HG03571 (cell line): ENCODE measurements at regions not wholly inside any gene's neighbourhood (a gene's known extent, or its start where the extent isn't known, plus 50 kb on each side); places are given as distances from the start of the nearest gene placed in this dataset.
"Not testable (repeated sequence)": the region's sequence is repeated elsewhere in the genome, so short reads cannot be mapped to it uniquely, and the experiment has no call there.

Experiments
- ATAC-seq: cut with Tn5 transposase; IDR thresholded peaks from one replicate; pipeline ENCODE4 v1.9.1; 2021; ENCODE audit not compliant: unreplicated experiment

DNA sequence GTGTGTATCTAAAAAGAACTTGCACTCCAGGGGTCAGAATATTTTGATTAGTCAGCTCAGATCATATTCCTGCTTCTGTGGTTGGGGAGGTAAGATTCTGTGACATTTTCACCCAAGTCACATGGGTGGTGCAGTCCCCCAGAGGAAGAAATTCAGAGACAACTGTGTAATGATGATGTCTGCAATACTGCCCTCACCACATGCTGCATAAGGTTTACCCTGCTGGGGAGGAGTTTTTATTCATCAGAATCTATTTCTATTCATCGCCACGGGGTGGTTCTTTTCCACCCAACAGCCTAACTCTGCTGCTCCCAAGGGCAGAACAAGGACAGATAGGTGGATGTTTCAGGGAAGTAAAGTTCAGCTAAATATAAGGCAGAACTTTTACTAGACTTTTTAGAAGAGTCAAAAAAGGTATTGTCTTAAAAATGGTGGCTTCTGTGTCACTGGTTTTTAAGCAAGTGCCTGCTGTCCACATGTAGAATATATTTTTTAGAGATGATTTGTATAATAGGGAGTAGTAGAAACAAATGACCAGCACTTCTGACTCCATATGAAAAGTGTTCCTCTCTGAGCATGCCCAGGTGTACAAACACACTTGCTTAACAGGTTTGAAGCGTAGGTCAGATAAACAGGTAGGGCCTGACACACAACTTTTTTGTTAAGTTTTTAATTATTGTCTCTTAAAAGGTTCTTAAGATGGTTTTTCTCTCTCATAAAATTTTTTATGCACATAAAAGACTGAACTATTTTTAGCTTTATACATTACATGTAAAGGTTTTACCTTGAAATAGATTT lies 352.7 kb downstream of the LRRC70 start:
- no peak for ATAC-seq

DNA sequence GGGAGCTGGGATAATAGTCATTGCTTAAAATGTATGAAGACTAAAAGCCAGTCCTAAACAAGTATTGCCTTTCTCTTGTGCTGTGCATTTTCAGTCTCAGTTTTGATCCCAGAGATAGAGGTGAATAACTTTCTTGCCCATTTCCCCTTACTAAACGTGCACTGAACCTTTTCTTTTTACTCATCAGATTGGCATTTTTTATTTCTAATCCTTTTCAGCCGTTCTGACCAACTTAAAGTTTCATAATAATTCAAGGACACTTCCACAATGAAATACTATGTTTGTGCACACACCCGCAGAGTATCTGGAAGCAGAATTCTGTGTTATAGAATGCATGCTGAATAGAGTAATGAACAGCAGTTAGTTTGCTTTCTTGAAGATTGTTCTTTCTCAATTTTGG lies 343.6 kb downstream of the LRRC70 start:
- no peak for ATAC-seq

DNA sequence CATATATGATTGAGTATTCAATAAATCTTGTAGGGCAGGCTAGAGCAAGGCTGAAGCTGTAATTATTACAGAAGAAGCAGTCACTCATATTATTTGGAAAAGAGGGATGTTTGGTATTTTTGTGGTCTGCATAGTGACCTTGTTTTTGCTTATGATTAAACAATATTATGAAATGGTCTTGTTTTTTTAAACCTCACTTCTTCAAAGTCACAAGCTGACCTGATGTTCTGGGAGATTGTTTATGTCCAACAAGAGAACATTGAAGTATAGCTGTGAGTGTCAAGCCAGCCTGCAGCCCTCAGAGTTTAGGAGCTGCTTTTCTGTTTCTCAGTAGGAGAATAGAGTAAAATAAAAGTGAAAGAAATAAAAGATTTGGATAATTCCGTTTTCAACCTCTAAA lies 342.2 kb downstream of the LRRC70 start:
- ATAC-seq, result no peak

DNA sequence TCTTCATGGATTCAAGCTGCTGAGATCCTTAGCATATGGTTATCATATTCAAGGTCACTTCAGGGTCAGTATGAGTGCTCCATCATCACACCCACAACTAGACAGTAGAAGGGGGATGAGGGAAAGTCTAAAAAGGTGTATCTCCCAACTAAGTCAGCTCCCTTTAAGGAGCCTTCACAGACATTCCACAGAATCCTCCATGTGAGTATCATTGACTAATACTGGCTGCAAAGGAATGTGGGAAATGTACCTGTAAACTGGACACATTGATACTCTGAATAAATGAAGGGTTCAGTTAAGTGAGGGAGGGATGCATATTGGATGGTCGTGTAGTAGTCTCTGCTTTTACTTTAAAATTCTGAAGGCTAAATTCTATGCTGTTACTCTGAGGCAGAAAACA lies 330.7 kb downstream of the LRRC70 start:
- no peak for ATAC-seq

DNA sequence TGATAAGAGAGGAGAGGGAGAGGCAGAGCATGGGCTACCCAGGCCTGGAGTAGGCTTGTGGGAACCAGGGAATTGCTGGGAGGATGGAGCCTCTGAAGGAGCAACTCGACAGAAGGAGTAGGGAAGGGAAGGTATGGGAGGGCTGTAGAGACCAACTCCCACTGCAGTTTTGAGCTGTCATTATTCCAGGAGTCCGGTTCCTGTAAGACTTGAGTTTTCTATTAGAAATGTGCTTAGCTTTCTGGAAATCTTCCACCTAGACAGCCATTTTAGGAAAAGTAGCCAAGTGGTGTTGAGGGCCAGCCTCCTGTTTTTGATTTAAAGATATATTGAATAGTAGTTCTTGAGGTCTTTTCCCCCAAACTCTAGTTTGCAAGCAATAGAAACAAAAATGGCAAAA lies 323.5 kb downstream of the LRRC70 start:
- ATAC-seq, result no peak

DNA sequence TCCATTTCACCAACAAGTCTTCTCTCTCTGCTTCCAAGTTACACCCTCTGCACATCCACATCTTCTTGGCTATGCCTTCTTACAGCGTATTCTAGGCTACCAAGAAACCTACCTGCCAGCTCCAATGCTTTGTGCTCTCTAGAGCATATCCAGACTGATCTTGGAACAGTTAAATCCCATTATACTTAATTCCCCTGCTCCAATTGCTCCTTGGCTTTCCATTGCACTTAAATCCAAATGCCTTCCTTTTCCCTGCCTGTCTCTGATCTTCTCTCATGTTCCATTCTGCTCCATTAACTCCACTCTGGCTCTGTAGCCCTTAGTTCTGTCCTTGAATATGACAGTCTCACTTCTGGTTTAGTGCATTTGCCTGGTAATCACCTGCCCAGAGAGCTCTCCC lies 322.4 kb downstream of the LRRC70 start:
- ATAC-seq, result no peak

DNA sequence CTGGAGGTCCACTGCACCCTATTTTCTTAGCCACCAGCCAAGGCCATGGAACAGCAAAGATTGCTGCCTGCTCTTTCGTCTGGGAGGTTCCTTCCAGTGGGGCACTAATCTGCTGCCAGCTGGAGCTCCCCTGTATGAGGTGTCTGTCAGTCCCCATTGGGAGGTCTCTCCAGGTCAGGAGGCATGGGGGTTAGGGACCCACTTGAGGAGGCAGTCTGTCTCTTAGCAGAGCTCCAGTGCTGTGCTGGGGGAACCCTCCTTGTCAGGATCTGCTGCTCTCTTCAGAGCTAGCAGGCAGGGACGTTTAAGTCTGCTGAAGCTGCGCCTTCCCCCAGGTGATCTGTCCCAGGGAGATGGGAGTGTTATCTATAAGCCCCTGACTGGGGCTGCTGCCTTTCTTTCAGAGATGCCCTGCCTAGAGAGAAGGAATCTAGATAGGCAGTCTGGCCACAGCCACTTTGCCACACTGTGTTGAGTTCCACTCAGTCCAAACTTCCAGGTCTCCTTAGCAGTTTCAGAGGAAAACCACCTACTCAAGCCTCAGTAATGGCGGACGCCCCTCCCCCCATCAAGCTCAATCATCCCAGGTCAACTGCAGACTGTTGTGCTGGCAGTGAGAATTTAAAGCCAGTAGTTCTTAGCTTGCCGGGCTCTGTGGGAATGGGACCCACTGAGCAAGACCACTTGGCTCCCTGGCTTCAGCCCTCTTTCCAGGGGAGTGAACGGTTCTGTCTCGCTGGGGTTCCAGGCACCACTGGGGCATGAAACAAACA lies 317.7 kb downstream of the LRRC70 start:
- no peak for ATAC-seq

DNA sequence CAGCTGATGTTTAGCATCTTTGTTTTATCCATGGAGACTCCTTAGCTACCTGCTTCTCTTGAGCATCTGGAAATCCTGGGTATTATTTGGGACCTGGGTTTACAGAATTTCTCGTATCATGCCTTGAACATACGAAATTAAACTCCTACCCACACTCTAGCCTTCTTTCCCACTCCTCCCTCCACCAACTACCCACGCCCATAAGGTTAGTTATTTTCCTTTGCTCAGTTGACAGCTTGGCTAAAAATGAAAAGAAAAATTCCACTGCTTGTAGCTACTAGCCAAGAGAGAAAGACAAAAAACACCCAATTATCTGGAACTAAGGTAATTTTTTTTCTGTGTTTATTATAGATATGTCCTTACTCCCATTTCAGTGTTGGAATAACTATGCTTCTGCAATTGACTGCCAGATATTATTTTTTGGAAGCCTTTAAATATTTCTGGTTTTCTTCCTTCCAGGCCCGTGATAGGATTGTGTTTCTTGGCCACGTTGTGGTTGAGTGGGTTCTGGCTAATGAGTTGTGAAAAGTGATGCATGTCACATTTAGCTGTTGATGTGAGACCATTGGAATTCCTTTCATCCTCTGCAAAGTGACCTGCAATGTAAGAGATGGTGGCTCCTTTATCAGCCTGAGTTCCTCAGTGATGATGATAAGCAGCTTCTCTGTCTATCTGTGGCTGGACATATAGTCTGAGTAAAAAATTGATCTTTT lies 308.1 kb downstream of the LRRC70 start:
- ATAC-seq, result no peak

DNA sequence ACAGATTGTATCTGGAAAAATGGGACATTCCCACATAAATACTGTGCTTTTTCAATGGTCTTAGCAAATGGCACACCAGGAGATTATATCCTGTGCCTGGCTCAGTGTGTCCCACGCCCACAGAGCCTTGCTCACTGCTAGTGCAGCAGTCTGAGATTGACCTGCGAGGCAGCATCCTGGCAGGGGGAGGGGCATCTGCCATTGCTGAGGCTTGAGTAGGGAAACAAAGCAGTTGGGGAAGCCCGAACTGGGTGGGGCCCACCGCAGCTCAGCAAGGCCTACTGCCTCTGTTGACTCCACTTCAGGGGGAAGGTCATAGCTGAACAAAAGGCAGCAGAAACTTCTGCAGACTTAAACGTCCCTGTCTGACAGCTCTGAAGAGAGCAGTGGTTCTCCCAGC lies 258.7 kb downstream of the LRRC70 start:
- ATAC-seq, result not testable (repeated sequence)

DNA sequence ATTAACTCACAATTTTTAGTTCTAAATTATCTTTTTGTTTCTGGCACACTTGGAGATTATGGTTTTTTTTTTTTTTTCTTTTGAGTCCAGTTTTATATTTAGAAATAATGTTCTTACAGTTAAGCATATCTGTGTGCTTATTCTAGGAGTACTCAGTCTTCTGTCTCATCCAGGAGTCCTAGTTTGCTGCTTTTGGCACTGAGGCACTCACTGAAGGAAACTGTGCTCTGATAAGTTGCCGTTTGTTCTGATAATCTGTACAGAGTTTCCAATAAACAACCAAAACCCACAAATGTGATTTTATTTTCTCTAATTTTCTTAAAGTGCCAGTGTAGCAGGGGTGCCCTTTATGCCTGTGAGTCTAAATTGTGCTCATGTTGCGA lies 251.0 kb downstream of the LRRC70 start:
- ATAC-seq, result no peak

DNA sequence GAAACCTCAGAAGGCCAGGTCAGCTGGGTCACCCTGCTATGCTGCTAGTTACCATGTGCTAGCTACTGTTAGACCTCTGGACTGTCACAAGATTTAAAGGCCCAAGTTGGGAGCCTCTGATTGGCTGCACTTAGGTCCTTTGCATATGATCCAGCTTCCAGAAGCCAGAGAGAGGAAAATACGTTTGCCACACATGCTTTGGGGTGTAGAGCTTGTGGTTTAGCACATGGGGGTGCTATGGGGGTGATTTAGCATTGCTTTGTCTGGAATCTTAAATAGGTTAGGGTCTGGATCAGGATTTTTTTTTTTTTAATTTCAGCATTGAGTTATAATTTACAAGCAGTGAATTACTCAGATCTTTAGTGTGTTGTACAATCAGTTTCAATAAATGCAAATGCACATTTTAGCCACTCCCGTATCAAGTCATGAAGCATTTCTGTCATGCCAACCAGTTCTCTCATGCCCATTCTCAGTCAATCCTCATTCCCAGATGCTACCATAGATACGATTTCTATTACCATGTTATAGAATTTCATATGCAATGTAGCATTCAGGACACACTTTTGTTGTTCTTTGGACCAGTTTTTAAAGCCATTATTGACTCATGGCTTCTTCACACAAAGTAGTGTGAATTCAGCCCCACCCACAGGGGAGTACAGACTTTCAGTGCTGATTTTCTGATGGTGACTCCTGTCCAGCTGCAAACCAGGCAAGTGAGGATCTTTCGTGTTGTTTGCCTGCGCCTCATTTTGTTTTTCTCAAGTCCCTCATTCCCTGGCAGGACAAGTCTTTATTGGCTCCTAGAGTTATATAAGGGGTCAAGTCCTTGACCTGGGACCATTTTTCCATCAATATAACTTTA lies 250.4 kb downstream of the LRRC70 start:
- ATAC-seq, result no peak

DNA sequence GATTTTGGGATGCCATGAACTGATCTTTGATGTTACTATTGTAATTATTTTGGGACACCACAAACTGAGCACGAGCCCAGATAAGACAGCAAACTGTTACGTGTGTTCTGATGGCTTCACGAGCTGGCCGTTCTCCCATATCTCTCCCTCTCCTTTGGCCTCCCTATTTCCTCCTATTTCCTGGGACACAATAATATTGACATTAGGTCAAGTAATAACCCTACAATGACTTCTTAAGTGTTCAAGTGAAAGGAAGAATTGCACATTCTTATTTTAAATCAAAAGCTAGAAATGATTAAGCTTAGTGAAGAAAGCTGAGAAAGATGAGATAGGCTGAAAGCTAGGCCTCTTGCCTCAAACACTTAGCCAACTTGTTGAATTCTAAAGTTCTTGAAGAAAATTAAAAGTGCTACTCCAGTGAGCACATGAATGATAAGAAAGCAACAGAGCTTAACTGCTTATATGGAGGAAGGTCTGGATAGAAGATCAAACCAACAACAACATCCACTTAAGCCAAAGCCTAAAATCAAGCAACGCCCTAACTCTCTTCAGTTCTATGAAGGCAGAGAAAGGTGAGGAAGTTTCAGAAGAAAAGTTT lies 247.1 kb downstream of the LRRC70 start:
- ATAC-seq, result no peak

DNA sequence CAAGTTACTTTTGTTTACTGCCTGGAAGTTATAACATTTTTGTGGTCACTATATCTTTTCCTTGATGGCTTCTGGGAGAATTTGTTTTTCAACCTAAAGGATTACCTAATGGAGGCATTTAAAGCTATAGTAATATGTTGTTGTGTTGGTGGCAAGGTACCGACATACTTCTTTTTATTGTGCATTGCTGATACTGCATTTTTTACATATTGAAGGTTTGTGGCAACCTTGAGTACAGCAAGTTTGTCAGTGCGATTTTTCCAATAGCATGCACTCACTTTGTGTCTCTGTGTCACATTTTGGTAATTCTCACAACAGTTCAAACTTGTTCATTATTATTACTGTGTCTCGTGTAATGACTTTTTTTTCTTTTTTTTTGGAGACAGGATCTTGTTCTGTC lies 246.3 kb downstream of the LRRC70 start:
- no peak for ATAC-seq

DNA sequence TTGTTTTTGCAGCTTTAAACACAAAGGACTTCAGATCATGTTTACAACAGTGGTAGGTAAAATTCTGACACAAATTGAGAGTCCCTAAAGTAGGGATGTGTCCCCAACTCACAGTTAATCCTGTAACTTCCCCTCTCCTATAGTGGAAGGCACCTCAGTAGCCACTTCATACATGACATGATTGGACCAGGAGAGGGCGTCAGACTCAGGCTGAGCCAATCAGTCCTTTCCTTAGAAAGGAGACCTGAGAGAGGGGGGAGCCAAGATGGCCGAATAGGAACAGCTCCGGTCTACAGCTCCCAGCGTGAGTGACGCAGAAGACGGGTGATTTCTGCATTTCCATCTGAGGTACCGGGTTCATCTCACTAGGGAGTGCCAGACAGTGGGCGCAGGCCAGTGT lies 238.4 kb downstream of the LRRC70 start:
- ATAC-seq, result not testable (repeated sequence)

DNA sequence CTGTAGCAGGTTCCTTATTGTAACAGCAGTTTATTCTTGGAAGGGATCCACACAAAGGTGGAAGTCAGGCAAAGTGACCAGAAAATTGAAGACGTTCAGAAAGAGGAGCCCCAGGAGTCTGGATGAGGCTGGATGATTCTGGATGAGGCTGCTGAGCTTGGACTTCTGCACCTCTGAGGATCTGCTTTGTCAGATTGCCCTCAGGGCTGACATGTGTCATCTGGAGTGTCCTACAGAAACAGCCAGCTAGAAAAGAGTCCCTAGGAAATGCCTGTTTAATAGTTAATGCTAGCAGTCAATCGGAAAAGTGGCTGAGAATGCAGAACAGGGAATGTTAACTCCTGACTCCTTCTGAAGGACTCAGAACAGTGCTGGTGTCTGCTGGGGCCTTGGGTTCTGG lies 236.4 kb downstream of the LRRC70 start:
- no peak for ATAC-seq

DNA sequence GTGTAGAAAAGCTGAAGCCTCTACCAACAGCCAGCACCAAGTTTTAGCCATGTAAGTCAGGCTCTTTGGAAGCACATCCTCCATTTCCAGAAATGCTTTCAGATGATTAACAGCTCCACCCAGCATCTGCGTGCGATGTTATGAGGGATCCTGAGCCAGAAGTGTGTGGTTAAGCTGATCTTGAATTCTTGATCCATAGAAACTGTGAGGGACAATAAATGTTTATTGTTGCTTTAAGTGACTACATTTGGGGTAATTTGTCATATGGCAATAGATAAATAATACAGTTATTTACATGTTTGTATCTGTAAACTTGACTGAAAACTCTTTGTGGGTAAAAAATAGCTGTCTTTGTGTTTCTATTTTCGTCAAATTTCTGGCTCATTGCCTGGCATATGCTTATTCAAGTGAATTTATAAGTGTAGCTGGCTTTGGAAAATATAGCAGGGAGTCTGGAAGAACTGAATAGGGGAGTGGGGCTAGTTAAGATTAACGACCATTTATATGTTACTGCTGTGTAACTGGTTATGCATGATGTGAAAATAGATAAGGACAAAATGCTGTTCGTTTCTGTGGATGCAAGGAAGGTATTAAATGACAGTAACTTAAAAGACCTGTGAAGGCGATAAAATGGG lies 234.1 kb downstream of the LRRC70 start:
- ATAC-seq, result no peak

DNA sequence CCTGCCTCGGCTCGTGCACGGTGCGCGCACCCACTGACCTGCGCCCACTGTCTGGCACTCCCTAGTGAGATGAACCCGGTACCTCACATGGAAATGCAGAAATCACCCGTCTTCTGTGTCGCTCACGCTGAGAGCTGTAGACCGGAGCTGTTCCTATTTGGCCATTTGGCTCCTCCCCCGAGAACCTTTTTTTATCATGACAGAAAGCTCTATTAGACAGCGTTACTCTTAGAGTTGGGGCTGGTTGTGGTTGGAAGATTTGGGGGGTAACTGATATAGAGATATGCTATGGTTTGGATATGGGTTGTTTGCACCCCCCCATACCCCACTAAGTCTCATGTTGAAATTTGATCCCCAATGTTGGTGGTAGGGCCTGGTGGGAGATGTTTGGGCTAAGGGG lies 226.2 kb downstream of the LRRC70 start:
- ATAC-seq, result not testable (repeated sequence)

DNA sequence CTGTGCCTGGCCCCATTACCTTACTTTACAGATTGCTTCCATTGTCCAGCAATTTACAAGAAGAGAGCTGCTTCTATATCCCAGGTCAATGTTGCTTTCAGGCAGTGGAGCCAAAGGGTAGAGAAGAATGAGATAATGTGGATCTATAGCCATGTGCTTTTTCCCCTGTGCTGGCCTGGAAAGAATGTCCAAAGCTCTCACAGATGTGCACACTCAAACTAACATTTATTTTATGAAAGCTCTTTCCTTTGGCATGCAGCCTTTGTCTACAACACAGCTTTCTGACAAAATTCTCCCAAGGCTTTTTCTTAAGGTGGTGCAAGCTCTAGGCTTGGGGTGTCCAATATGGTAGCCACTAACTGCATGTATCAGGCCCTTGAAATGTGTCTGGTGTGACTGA lies 217.3 kb downstream of the LRRC70 start:
- no peak for ATAC-seq

DNA sequence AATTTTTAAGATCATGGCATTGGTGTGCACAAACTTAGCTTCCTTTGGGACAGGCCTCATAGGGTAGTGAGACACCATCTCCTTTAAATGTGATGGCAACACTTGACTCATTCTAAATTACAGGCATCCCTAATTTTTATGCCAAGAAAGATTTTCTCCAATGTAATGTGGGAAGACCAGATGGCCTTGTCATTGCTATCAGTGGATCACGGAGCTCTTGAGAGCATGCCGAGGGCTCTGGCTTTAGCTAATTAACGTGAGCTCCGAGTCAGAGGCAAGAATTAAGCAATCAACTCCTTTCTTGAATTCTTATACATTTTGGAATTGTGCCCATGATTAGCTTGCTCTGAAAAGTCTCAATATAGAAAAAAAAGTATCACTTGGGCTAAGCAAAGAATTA lies 215.8 kb downstream of the LRRC70 start:
- no peak for ATAC-seq

DNA sequence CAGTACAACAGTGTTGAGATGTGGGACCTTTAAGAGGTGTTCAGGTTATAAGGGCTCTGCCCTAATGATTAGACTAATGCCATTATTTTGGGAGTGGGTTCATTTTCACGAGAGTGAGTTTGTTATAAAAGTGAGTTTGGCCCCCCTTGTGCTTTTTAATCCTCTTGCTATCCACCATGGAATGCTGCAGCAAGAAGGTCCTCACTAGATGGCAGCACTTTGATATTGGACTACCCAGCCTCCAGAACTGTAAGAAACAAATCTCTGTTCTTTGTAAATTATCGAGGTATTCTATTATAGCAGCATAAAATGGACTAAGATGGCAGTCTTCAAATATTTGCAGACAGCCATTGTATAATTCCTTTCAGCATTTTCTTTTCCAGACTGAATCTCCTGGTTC lies 212.4 kb downstream of the LRRC70 start:
- ATAC-seq, result no peak
